ENCODE measurements at regions not wholly inside any gene's neighbourhood (a gene's known extent, or its start where the extent isn't known, plus 50 kb on each side); places are given as distances from the start of the nearest gene placed in this dataset.

GRCh38 chr2:186299610-186300009, 186.4 kb upstream of the ZC3H15 start:
- TF ChIP-seq, protein P1, sequence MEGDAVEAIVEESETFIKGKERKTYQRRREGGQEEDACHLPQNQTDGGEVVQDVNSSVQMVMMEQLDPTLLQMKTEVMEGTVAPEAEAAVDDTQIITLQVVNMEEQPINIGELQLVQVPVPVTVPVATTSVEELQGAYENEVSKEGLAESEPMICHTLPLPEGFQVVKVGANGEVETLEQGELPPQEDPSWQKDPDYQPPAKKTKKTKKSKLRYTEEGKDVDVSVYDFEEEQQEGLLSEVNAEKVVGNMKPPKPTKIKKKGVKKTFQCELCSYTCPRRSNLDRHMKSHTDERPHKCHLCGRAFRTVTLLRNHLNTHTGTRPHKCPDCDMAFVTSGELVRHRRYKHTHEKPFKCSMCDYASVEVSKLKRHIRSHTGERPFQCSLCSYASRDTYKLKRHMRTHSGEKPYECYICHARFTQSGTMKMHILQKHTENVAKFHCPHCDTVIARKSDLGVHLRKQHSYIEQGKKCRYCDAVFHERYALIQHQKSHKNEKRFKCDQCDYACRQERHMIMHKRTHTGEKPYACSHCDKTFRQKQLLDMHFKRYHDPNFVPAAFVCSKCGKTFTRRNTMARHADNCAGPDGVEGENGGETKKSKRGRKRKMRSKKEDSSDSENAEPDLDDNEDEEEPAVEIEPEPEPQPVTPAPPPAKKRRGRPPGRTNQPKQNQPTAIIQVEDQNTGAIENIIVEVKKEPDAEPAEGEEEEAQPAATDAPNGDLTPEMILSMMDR (IDR thresholded peaks at IDR 0.05; ENCODE audit: low read depth, low read length): no peak
- in situ Hi-C loops (cut with HindIII; ENCODE audit: low sequenced_read_pairs): no loop called here
- no peak overlapping the region for H3K4me3 ChIP-seq (ENCODE audit: low read depth, low read length)
- no peak for DNase-seq (ENCODE audit: low read depth, low spot score)

DNA sequence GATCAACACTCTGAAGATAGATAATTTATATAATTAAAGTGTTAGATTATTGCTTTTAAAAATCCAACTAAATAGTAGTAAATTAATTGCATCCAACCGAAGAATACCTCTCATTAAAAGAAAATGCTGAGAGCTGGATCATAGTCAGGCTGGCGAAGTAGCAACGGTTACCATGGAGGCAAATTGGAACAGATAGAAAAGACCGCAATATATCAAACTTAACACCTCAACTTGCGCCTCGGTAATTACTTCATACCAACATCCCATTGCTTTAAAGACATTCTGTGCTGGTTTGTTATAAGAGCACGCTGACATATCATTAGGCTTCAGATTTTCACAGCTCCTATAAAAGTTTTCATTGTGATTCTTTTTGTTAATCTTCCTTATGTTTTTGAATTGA, 183.8 kb upstream of the ZC3H15 start:
- TF ChIP-seq, protein P1 (IDR thresholded peaks at IDR 0.05; ENCODE audit: low read depth, low read length): no peak
- in situ Hi-C loops (cut with HindIII; ENCODE audit: low sequenced_read_pairs): no loop called here
- H3K4me3 ChIP-seq (ENCODE audit: low read depth, low read length): no peak overlapping the region
- no peak for DNase-seq (ENCODE audit: low read depth, low spot score)

DNA sequence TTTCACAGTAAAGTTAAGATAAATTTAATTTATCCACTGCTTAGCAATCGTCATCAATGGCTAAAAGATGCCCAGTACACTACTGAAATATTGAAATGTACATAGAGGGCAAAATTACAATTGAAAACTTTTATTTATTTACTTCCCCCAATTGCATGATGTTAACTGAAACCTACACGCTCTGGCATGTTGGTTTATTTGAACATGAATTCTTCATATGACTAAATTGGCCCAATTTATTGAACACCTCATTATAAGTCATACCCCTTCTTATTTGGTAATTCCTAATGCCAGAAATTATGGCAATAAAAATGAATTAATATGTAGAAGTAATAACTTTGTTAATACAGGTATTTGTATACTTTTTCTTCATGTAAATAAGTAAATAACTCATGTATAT, 183.0 kb upstream of the ZC3H15 start:
- TF ChIP-seq, protein P1 (IDR thresholded peaks at IDR 0.05; ENCODE audit: low read depth, low read length): no peak
- in situ Hi-C loops (cut with HindIII; ENCODE audit: low sequenced_read_pairs): no loop called here
- DNase-seq (ENCODE audit: low read depth, low spot score): no peak
- no peak overlapping the region for H3K4me3 ChIP-seq (ENCODE audit: low read depth, low read length)

DNA sequence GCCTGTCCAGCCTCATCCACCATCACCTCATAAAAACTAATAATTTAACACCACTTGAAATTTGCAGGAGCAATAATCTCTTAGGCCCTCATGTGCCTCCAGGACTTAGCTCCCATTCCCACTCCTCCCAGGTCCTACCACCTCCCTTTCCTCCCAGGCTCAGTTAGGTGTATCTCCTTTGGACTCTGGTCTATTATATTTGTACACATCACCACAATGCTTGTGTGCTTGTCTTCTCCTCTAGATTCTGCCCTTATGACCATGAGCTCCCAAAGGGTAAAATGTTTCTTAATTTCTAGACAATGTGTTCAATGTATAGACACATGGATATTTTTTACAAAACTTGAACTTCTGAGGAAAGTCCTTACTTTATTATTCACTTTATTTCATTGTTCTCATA, 182.0 kb upstream of the ZC3H15 start:
- TF ChIP-seq, protein P1 (IDR thresholded peaks at IDR 0.05; ENCODE audit: low read depth, low read length): no peak
- no peak for DNase-seq (ENCODE audit: low read depth, low spot score)
- H3K4me3 ChIP-seq (ENCODE audit: low read depth, low read length): no peak overlapping the region
- in situ Hi-C loops (cut with HindIII; ENCODE audit: low sequenced_read_pairs): no loop called here

- TF ChIP-seq, protein P1 (IDR thresholded peaks at IDR 0.05; ENCODE audit: low read depth, low read length): no peak
- no peak for DNase-seq (ENCODE audit: low read depth, low spot score)
- no peak overlapping the region for H3K4me3 ChIP-seq (ENCODE audit: low read depth, low read length)
- in situ Hi-C loops (cut with HindIII; ENCODE audit: low sequenced_read_pairs): no loop called here
These were observed 179.3 kb upstream of the ZC3H15 start for GRCh38 chr2:186306754-186307153.

- no peak overlapping the region for H3K4me3 ChIP-seq (ENCODE audit: low read depth, low read length)
- TF ChIP-seq, protein P1 (IDR thresholded peaks at IDR 0.05; ENCODE audit: low read depth, low read length): no peak
- in situ Hi-C loops (cut with HindIII; ENCODE audit: low sequenced_read_pairs): no loop called here
- DNase-seq (ENCODE audit: low read depth, low spot score): no peak
These were observed 178.2 kb upstream of the ZC3H15 start for GRCh38 chr2:186307871-186308270.

- in situ Hi-C loops (cut with HindIII; ENCODE audit: low sequenced_read_pairs): no loop called here
- TF ChIP-seq, protein P1 (IDR thresholded peaks at IDR 0.05; ENCODE audit: low read depth, low read length): no peak
- peak; percentile 13 for DNase-seq (ENCODE audit: low read depth, low spot score)
- H3K4me3 ChIP-seq (ENCODE audit: low read depth, low read length): no peak overlapping the region
These were observed 177.7 kb upstream of the ZC3H15 start for GRCh38 chr2:186308347-186308746.
